Esophagus mucosa (tissue), 1 donor: ENCODE measurements at regions not wholly inside any gene's neighbourhood (a gene's known extent, or its start where the extent isn't known, plus 50 kb on each side); places are given as distances from the start of the nearest gene placed in this dataset.
"Not testable (repeated sequence)": the region's sequence is repeated elsewhere in the genome, so short reads cannot be mapped to it uniquely, and the experiment has no call there.

Experiments
- ATAC-seq: fragments of 200-7000 bp; cut with Tn5 transposase; one replicate; pipeline ENCODE4 v1.9.1; 2020
- donor health status: DM: yes; HTN: yes; CAD: no.

DNA sequence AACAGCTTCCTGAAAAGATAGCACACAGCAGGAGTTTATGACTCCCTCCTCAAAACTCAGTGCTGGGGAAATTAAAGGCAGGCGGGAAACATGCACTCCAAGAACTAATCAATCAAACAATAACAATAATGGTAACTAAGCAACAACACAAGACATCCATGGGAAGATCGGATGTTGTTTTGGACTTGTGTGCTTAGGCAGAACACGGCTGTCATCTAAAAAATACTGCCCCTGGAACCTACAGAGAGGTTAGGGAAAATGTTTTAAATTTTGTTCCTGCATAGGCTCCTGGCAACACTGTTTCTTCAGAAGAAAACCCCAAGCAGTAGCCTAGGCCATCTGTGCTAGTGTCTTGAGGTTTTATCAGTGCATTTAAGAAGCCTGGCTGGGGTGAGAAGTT, 1378.2 kb downstream of the STIM2 start:
- ATAC-seq = no peak

DNA sequence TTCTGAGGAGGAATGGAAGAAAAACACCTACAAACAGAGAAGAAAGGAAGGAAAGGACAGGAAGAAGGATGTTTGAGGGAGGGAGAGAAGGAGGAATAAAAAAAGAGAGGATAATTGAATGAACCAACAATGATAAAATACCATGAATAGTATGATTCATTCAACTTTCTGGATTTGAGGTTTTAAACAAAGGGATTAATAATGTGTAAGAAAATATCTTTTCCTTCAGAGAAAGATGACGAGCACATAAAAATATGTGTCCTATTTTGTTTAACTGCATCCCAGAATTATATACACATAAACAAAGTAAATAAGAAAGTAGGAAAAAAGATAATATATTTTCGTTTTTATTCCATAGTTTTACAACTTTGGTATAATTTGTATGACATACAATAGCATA, 1380.4 kb downstream of the STIM2 start:
- no peak for ATAC-seq

GRCh38 chr4:28247805-28248204, 1387.2 kb downstream of the STIM2 start:
- ATAC-seq = no peak

DNA sequence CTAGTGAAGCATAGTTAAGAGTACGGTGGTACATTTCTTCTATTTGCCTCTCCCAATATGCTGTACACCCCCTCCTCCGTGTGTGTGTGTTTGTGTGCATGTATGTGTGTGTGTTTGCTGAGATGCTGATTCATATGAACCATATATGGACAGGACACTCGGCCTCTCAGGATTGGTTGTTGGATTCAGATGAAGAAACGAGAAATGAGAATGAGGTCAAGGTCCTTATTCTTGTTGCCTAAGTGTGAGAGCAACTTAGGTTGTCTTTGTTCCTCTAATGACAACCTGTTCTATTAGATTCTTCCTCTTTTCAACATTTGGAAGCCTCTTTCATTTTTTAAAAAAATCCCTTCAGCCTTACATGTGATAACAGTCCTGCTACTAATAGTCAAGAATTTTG, 1387.6 kb downstream of the STIM2 start:
- ATAC-seq = no peak

DNA sequence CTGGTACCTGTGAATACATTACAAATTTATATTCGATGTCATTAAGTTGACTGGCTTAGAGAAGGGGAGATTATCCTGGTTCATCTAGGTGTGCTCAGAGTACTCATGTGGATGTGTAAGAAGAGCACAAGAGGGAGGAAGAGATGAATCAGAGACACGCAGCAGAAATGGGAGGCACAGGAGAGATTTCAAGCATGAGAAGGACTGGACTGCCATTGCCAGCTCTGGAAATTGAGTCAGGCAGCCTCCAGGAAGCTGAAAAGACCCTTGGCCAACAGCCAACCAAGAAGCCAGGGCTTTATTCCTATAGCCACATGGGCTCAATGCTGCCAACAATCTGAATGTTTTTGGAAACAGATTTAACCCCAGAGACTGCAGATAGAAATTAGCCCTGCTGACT, 1390.0 kb downstream of the STIM2 start:
- ATAC-seq = no peak

DNA sequence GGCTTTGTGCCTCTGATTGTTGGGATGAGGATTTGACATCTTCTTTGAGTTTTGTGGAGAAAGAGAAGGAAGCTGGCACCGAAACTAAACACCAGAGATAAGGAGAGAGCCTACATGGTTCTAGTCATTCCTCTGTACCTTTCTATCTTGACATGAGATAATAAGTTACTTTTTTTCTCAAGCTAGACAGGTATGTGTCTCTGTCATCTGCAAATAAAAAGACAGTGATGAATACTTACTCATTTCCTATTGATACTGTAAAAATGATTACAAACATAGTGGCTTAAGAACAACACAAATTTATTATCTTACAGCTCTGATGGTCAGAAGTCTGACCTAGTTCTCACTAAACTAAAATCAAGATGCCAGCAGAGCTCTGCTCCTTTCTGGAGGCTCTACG, 1391.2 kb downstream of the STIM2 start:
- ATAC-seq = no peak

- ATAC-seq = no peak
Observed at GRCh38 chr4:28254003-28254402, 1393.4 kb downstream of the STIM2 start.

DNA sequence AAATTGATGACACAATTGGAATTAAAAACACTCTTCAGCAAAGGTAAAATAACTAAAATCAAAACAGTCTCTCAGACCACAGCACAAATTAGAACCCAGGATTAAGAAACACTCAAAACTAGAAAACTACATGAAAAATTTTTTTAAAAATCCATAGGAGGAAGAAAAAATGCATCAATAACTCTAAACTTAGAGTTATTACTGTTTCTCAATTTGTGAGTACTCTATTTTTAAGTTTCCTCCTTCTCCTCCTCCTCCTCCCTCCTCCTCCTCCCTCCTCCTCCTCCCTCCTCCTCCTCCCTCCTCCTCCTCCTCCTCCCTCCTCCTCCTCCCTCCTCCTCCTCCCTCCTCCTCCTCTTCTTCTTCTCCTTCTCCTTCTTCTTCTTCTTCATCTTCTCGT, 1395.7 kb downstream of the STIM2 start:
- ATAC-seq = no peak

DNA sequence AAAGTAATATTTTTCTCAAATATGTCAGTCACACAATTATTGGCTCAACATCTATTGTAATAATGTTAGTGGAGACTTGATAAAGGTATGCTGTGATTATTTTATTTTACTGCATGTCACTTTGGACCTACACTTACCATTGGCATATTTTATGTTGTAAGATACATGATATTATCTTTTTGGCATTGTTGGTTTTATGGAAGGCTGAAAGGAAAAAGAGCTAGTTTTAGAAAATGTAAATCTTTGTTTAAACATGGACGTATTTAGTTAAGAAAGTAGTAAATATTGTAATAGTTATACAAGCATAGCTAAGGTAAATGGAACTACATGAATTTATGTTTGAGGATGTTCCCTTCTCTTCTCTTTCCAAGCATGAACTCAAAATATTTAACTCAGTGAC, 1399.3 kb downstream of the STIM2 start:
- ATAC-seq = no peak

- ATAC-seq = no peak
Observed at GRCh38 chr4:28267166-28267565, 1406.5 kb downstream of the STIM2 start.

- no peak for ATAC-seq
Observed at GRCh38 chr4:28269426-28269825, 1408.8 kb downstream of the STIM2 start.

- ATAC-seq = no peak
Observed at GRCh38 chr4:28277931-28278330, 1417.3 kb downstream of the STIM2 start.

DNA sequence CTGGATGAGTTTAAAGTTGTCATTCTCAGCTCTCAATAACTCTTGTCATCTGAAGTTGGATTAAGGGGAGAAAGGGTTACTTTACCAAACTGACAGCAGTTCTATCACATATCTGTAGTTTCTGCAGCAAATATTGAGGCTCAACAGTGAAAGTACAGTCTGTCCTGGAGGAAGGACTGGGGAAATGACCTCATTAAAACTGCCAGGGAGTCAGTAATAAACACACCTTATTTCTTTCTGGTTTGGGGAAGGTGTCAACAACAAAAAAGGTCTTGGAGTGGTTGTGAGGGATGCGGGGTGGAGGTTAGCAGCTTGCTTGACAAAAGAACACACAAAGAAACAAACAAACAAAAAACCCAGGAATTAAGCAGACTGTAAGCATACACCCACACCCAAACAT, 1418.0 kb downstream of the STIM2 start:
- ATAC-seq = no peak

- no peak for ATAC-seq
Observed at GRCh38 chr4:28279249-28279648, 1418.6 kb downstream of the STIM2 start.

DNA sequence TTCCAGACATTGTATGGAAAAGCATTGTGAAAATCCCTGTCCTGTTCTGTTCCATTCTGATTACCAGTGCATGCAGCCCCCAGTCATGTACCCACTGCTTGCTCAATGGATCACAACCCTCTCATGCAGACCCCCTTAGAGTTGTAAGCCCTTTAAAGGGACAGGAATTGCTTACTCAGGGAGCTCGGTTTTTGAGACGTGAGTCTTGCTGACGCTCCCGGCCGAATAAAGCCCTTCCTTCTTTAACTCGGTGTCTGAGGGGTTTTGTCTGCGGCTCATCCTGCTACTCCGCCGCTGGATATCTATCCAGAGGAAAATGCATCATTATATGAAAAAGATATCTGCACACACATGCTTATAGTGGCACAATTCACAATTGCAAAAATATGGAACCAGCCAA, 1425.6 kb downstream of the STIM2 start:
- ATAC-seq = not testable (repeated sequence)

- ATAC-seq = no peak
Observed at GRCh38 chr4:28287831-28288233, 1427.2 kb downstream of the STIM2 start.

- ATAC-seq = no peak
Observed at GRCh38 chr4:28296239-28296638, 1435.6 kb downstream of the STIM2 start.

- ATAC-seq = no peak
Observed at GRCh38 chr4:28310926-28311325, 1450.3 kb downstream of the STIM2 start.

DNA sequence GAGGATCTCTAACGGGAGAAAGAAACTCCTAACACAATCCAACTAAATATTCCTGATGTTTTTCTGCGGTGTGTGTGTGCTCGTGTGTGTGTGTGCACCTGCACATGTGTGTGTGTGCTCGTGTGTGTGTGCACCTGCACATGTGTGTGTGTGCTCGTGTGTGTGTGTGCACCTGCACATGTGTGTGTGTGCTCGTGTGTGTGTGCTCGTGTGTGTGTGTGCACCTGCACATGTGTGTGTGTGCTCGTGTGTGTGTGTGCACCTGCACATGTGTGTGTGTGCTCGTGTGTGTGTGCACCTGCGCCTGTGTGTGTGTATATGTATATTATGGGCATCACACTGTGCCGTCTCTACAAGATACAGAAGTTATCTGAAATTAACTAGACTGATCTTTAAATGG, 1451.9 kb downstream of the STIM2 start:
- ATAC-seq = not testable (repeated sequence)

DNA sequence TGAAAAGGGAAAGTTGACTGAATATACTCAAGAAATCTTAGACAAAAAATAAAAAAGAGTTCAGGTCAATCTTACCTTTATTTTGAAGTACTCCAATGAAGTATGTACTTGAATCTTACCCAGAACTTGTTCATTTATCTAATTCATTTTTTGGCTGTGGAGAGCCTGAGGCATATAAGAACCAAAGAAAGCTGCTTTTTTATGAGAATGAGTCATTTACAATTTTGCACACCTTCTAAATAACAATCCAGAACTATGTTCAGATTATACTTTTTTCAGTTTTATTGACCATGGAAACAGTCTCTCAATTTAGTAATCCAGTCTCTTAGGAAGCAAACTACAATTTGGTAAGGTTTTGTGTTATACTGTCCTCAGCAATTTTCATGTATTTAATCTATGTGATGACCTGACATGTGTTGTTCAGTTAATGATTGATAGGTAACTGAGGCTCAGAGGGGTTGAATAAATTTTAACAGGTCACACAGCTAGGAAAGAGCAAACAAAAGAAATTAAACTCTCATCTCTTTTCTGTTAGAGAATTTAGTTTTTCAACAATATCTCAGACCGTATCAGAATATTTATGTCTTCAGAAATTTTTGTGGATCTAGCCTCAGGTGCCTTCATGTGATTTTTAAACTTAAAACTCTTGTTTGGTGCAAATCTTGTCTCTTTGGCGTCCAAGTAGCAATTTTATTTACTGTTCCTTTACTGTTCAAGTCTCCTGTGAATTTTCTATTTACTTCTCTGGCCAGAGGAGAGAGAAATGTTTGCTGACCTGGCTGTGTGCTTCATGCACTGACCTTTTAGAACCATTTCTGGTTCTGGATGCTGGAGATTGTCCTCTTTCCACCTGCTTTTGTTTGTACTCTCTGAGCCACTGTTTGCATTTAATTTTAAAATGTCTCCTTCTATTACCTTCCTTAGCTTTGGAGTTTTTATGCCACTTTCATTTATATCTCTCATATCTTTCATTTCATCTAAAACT, 1453.4 kb downstream of the STIM2 start:
- no peak for ATAC-seq

GRCh38 chr4:28317221-28317620, 1456.6 kb downstream of the STIM2 start:
- ATAC-seq = no peak

DNA sequence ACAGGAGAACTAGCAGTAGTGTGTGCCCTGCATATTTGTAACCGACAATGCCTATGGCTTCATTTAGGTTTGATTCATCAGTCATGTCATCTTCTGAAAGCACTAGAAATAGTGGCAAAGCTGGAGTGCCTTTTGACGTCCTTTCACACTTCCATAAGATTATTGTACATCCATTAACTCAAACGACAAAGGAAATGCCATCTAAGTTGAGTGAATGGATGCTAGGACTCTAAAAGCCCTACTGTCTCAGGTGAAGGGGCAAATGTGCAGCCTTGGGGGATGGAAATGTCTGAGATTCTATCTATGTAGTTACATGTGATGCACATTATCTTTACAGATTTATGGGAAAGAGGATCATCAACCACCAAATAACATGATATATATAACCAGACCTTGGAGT, 1473.6 kb downstream of the STIM2 start:
- no peak for ATAC-seq

DNA sequence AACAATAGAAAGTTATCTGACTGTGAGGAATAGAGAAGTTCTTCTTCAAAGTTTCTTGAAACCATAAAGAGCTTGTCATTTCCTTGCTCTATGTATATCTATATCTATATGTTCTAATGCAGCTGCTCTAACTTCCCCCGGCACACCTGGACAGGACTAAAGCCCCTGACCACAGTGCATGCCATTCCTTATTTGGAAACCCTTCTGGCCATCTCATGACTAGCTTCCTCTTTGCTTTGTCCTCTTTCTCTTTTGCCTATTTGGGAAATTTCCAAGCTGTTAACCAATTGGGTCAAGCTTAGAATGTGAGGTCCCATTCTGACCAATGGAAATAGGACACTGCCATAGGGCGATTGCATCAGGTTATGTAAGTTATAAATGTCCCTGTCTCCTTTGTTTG, 1481.1 kb downstream of the STIM2 start:
- no peak for ATAC-seq

- no peak for ATAC-seq
Observed at GRCh38 chr4:28350485-28350884, 1489.8 kb downstream of the STIM2 start.

DNA sequence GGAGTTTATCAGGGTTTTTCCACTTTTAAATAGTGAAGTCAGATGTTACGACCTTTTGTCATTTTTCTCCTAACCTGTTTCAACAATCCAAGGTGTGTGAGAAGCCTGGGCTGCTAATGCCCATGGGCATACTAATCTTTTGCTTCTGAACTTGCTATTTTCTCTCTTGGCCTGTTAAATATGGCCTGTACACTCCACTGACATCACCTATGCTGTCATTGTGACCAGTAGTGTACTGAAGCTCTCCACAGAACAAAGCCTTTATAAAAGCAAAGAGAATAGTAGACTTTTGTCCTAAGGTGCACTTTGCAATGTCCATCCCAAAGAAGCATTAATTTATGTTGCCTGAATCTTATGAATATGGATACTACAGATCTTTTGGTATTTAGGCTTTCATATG, 1490.5 kb downstream of the STIM2 start:
- ATAC-seq = no peak
